Prostate gland (tissue), 2 donors: ENCODE measurements at regions not wholly inside any gene's neighbourhood (a gene's known extent, or its start where the extent isn't known, plus 50 kb on each side); places are given as distances from the start of the nearest gene placed in this dataset.
"Not testable (repeated sequence)": the region's sequence is repeated elsewhere in the genome, so short reads cannot be mapped to it uniquely, and the experiment has no call there.

Experiments used
- DNase-seq: peaks from one replicate; pipeline ENCODE4 v3.0.0-alpha.2; 2019; ENCODE audit warnings: low spot score
- H3K27ac ChIP-seq, 2 donors: fragments of 200-600 bp; sonication (generic); 2 replicates each; pipeline ENCODE4 v1.5.1; 2017 to 2019
- H3K27me3 ChIP-seq: fragments of 200-600 bp; sonication (generic); replicated peaks from 2 replicates; pipeline ENCODE4 v1.5.1; 2019; ENCODE audit not compliant: insufficient read depth
- H3K36me3 ChIP-seq, 2 donors: fragments of 200-600 bp; sonication (generic); 1 replicate in 1 of 2; 2 replicates in 1 of 2; pipeline versions ENCODE4 v1.5.1 to v1.8.1; 2017 to 2019
- H3K4me1 ChIP-seq: fragments of 200-600 bp; sonication (generic); replicated peaks from 2 replicates; pipeline ENCODE4 v1.5.1; 2019
- H3K4me3 ChIP-seq, 2 donors: fragments of 200-600 bp; sonication (generic); 2 replicates each; pipeline ENCODE4 v1.5.1; 2017 to 2019
- H3K9me3 ChIP-seq: fragments of 200-600 bp; sonication (generic); 2 replicates; pipeline ENCODE4 v1.5.1; 2017
- CTCF ChIP-seq, 4 experiments: fragments of 200-600 bp in 2 of 4; fragments of 450-650 bp in 2 of 4; sonication (generic) in 2 of 4; IDR thresholded peaks; 1 replicate in 3 of 4; 2 replicates in 1 of 4; pipeline ENCODE4 v1.5.1; 2016 to 2019; ENCODE audit warnings: antibody characterized with exemption in 4 of 4, mild to moderate bottlenecking in 2 of 4, moderate library complexity in 2 of 4
- POLR2A ChIP-seq: fragments of 450-650 bp; IDR thresholded peaks from one replicate; pipeline ENCODE4 v1.6.1; 2016; ENCODE audit warnings: antibody characterized with exemption, mild to moderate bottlenecking
- POLR2AphosphoS5 ChIP-seq: sonication (generic); formaldehyde crosslinking; IDR thresholded peaks from one replicate; pipeline ENCODE4 v1.6.1; 2017; ENCODE audit warnings: antibody characterized with exemption
- WGBS: methylation state at CpG from one replicate; pipeline ENCODE4 v1.1.5; 2018; 5-methylcytosine and 5-hydroxymethylcytosine counted together
- intact Hi-C: fragments of 100-400 bp; cut with DNase I; formaldehyde crosslinking; loops from one replicate; pipeline ENCODE4 v1.14.2; 2022

DNA sequence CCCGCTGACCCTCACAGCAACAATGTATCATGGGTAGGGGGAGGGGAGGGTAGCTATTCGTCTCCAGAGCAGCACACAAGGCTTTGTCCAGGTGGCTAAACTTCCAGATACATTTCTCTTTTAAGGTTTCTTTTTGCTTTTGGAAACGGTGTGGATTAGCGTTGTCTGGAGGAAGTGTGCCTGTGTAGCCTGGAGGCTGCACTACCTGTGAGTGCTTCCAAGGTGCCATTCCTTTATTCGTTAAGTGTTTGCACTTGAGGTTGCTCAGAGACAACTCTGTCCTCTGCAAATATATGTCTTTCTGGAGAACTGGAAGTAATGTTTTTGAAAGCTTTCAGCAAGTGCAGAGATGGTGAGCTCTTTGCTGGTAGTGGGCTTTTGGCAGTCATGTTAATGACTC is 53.1 kb downstream of the HSFY1 start:
- H3K27ac ChIP-seq, H3K27me3 ChIP-seq, H3K36me3 ChIP-seq, intact Hi-C loops, DNase-seq, H3K9me3 ChIP-seq, H3K4me1 ChIP-seq, H3K4me3 ChIP-seq: not testable (repeated sequence)
- no CpG with 5 or more reads among the region's 5 CpGs for WGBS

DNA sequence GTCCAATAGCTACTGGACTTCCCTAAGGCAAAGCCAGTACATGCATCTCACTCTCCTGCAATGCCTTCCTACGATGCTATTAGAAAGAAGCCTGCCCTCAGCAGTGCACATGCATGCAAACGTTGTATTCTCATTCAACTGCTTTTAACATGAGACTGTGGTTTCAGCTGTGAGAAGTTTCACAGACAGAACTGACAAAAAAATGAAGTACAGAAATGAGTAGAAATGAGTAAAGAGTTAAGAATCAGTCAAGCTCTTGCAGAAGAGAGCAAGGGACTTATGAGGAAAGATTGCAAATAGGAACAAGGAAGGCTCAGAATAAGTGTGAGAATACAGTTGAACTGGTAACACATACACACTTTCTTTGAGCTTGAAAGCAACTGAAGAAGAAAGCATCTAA is 54.8 kb downstream of the HSFY1 start:
- H3K9me3 ChIP-seq, DNase-seq, H3K27ac ChIP-seq, H3K4me1 ChIP-seq, H3K27me3 ChIP-seq, H3K4me3 ChIP-seq, H3K36me3 ChIP-seq, intact Hi-C loops: not testable (repeated sequence)
- no CpG with 5 or more reads among the region's 2 CpGs for WGBS

DNA sequence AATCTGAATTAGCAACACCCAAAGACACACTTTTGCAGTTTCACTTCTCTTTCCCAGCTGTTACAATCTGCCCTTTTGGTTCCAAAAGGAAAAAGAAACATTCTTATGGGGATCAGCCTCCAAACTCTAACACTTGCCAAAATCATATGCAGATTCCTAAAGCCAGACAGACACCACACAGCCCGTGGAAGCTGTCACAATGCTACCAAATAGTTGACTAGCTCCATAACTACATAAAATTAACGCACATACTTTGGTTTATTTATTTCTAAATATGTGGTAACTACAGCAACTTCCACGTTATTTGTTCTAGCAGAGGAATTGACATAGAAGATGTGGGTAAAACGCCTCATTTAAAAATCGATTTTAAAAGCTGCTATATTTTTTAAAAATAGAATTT is 59.7 kb downstream of the HSFY1 start:
- DNase-seq, H3K27me3 ChIP-seq, intact Hi-C loops, H3K36me3 ChIP-seq, H3K4me3 ChIP-seq, H3K4me1 ChIP-seq, H3K27ac ChIP-seq, H3K9me3 ChIP-seq: not testable (repeated sequence)
- WGBS: no CpG with 5 or more reads among the region's 5 CpGs

DNA sequence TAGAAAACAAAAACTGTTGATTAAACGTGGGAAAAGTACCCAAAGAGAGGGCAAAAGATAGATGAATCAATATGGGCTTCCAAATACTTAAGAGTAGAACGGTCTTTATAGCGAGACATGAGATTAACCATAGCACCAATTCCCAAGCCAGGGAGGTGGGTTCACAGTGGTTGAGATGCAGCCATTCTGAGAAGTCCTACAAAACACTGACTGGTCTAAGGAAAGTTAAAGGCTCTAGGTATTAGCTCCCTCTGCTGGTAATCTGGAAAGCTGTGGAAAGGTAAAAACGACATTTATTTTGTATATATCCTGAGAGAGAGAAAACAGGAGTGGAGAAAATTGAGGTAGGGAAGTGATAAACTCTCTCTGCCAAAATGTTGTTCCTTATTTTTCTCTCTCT is 61.7 kb downstream of the HSFY1 start:
- H3K9me3 ChIP-seq, H3K27ac ChIP-seq, H3K27me3 ChIP-seq, H3K36me3 ChIP-seq, H3K4me3 ChIP-seq, H3K4me1 ChIP-seq, DNase-seq, intact Hi-C loops: not testable (repeated sequence)
- WGBS: no CpG with 5 or more reads among the region's 4 CpGs

- H3K9me3 ChIP-seq, intact Hi-C loops, H3K36me3 ChIP-seq, H3K27me3 ChIP-seq, H3K4me3 ChIP-seq, H3K27ac ChIP-seq, DNase-seq, H3K4me1 ChIP-seq: not testable (repeated sequence)
- WGBS: no CpG with 5 or more reads among the region's 1 CpG
Measured at GRCh38 chrY:18615809-18616208, 69.3 kb downstream of the HSFY1 start.

- intact Hi-C loops: not testable (repeated sequence)
- no CpG with 5 or more reads among the region's 9 CpGs for WGBS
Measured at GRCh38 chrY:18629805-18630516, 83.4 kb downstream of the HSFY1 start.

DNA sequence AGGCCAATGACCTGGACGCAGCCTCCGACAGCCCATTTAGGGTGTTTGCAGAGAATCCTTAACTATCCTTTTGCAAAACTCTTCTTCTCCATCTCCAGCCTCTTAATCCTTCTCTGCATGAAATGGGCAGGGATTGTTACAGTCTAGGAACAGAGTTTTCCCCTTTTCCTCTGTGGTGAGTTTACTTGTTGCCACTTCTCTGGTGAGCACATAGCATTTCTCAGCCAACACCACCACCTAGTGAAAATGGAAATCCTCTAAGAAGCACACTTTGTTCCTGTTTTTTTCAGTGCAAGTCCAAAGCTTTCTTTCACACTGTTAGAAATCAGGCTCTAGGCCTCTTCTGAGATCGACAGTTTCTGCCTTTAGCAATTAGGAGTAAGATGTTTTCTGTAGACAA is 84.1 kb downstream of the HSFY1 start:
- H3K27me3 ChIP-seq, H3K9me3 ChIP-seq, H3K4me3 ChIP-seq, H3K4me1 ChIP-seq, DNase-seq, intact Hi-C loops, H3K36me3 ChIP-seq, H3K27ac ChIP-seq: not testable (repeated sequence)
- WGBS: no CpG with 5 or more reads among the region's 3 CpGs

More at GRCh38 chrY:18629805-18630516, 83.4 kb downstream of the HSFY1 start:
- not testable (repeated sequence) for H3K36me3 ChIP-seq, H3K4me3 ChIP-seq, H3K27me3 ChIP-seq, H3K9me3 ChIP-seq, DNase-seq, H3K4me1 ChIP-seq, H3K27ac ChIP-seq

DNA sequence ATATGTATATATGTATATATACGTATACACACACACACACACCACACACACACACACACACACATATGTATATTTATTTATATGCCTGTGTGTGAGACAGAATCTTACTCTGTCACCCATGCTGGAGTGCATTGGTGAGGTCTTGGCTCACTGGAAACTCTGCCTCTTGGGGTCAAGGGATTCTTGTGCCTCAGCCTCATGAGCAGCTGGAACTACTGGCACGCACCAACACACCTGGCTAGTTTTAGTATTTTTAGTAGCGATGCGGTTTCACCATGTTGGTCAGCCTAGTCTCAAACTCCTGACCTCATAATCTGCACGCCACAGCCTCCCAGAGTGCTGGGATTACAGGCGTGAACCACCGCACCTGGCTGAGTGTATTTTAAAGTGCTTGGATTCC is 85.1 kb downstream of the HSFY1 start:
- H3K27me3 ChIP-seq, intact Hi-C loops, H3K27ac ChIP-seq, H3K4me3 ChIP-seq, H3K4me1 ChIP-seq, H3K36me3 ChIP-seq, DNase-seq, H3K9me3 ChIP-seq: not testable (repeated sequence)
- WGBS: no CpG with 5 or more reads among the region's 7 CpGs

- no peak overlapping the region for H3K27ac ChIP-seq
- H3K4me1 ChIP-seq: no peaks in the 10 kb centered on the region
- H3K36me3 ChIP-seq: no peaks in the 10 kb centered on the region
- H3K4me3 ChIP-seq: no peak overlapping the region
- DNase-seq: no peak
- intact Hi-C loops: no loop called here
- no peaks in the 10 kb centered on the region for H3K27me3 ChIP-seq
- H3K9me3 ChIP-seq: no peaks in the 10 kb centered on the region
- TF ChIP-seq POLR2A (no peak), CTCF (IDR thresholded peaks at IDR 0.05) (no peak), POLR2AphosphoS5 (no peak)
- WGBS: 91% methylated on average over 2 of the region's 2 CpGs
Measured at GRCh38 chrY:18650746-18651145, 104.2 kb downstream of the HSFY1 start.
